Colonic mucosa (tissue), 4 donors: ENCODE measurements at regions not wholly inside any gene's neighbourhood (a gene's known extent, or its start where the extent isn't known, plus 50 kb on each side); places are given as distances from the start of the nearest gene placed in this dataset.

ENCODE experiments used
- DNase-seq: peaks from one replicate; pipeline ENCODE4 v3.0.0-alpha.2; 2020
- H3K27ac ChIP-seq: fragments of 200-600 bp; one replicate; pipeline ENCODE4 v1.8.0; 2021
- H3K27me3 ChIP-seq: fragments of 200-600 bp; one replicate; pipeline ENCODE4 v1.8.0; 2021
- H3K36me3 ChIP-seq: fragments of 200-600 bp; one replicate; pipeline ENCODE4 v1.8.0; 2021
- H3K4me1 ChIP-seq: fragments of 200-600 bp; one replicate; pipeline ENCODE4 v1.8.0; 2021; ENCODE audit warnings: mild to moderate bottlenecking
- H3K4me3 ChIP-seq: fragments of 200-600 bp; one replicate; pipeline ENCODE4 v1.8.0; 2021
- H3K9ac ChIP-seq, 2 donors: one replicate each; pipeline ENCODE4 v1.7.0; 2013; ENCODE audit warnings: control low read depth in 2 of 2, low read depth in 2 of 2, low read length in 2 of 2
- H3K9me3 ChIP-seq: fragments of 200-600 bp; one replicate; pipeline ENCODE4 v1.8.0; 2021
- CTCF ChIP-seq: fragments of 200-600 bp; IDR thresholded peaks from one replicate; pipeline ENCODE4 v1.8.0; 2022; ENCODE audit warnings: antibody characterized with exemption, mild to moderate bottlenecking
- intact Hi-C: fragments of 100-400 bp; cut with DNase I; formaldehyde crosslinking; loops from one replicate; pipeline ENCODE4 v1.14.1; 2022
- donor health status: healthy.
- donor health status: DM: no; HTN: no; CAD: no.
- donor health status: DM: no; HTN: no; CAD: no.

GRCh38 chr2:180871649-180872048 lies 108.8 kb upstream of the UBE2E3 start:
- Histone ChIP-seq H3K27ac (no peak overlapping the region), H3K4me3 (no peak overlapping the region), H3K9ac (no peak overlapping the region), H3K36me3 (no peaks in the 10 kb centered on the region), H3K27me3 (no peaks in the 10 kb centered on the region), H3K4me1 (no peaks in the 10 kb centered on the region), H3K9me3 (no peaks in the 10 kb centered on the region)
- no peak for TF ChIP-seq CTCF
- DNase-seq, result no peak
- intact Hi-C loops, result no loop called here

GRCh38 chr2:180849851-180850250 lies 130.6 kb upstream of the UBE2E3 start:
- no peaks in the 10 kb centered on the region for H3K27me3 ChIP-seq
- no peak overlapping the region for H3K27ac ChIP-seq
- intact Hi-C loops, result no loop called here
- no peaks in the 10 kb centered on the region for H3K36me3 ChIP-seq
- no peaks in the 10 kb centered on the region for H3K9me3 ChIP-seq
- H3K9ac ChIP-seq, result no peak overlapping the region
- DNase-seq, result no peak
- H3K4me3 ChIP-seq, result no peak overlapping the region
- TF ChIP-seq CTCF, result no peak
- no peaks in the 10 kb centered on the region for H3K4me1 ChIP-seq

- no peak overlapping the region for H3K27ac ChIP-seq
- H3K9ac ChIP-seq, result no peak overlapping the region
- no peaks in the 10 kb centered on the region for H3K27me3 ChIP-seq
- H3K9me3 ChIP-seq, result no peaks in the 10 kb centered on the region
- TF ChIP-seq CTCF, result no peak
- no peak overlapping the region for H3K4me3 ChIP-seq
- DNase-seq, result no peak
- no peaks in the 10 kb centered on the region for H3K36me3 ChIP-seq
- intact Hi-C loops, result no loop called here
- no peaks in the 10 kb centered on the region for H3K4me1 ChIP-seq
Observed at GRCh38 chr2:180848393-180848792, 132.0 kb upstream of the UBE2E3 start.

- intact Hi-C loops, result no loop called here
- Histone ChIP-seq H3K4me1 (no peaks in the 10 kb centered on the region), H3K4me3 (no peak overlapping the region), H3K27ac (no peak overlapping the region), H3K9me3 (no peaks in the 10 kb centered on the region), H3K27me3 (no peaks in the 10 kb centered on the region), H3K9ac (no peak overlapping the region), H3K36me3 (no peaks in the 10 kb centered on the region)
- no peak for TF ChIP-seq CTCF
- DNase-seq, result no peak
Observed at GRCh38 chr2:180846756-180847472, 133.5 kb upstream of the UBE2E3 start.

GRCh38 chr2:180842461-180842860 lies 137.9 kb upstream of the UBE2E3 start:
- H3K27me3 ChIP-seq, result no peaks in the 10 kb centered on the region
- intact Hi-C loops, result no loop called here
- H3K36me3 ChIP-seq, result no peaks in the 10 kb centered on the region
- no peak overlapping the region for H3K4me3 ChIP-seq
- no peaks in the 10 kb centered on the region for H3K4me1 ChIP-seq
- H3K9me3 ChIP-seq, result no peaks in the 10 kb centered on the region
- H3K9ac ChIP-seq, result no peak overlapping the region
- no peak for TF ChIP-seq CTCF
- H3K27ac ChIP-seq, result no peak overlapping the region
- no peak for DNase-seq
